Inferior parietal cortex (tissue), 1 donor: ENCODE measurements at regions not wholly inside any gene's neighbourhood (a gene's known extent, or its start where the extent isn't known, plus 50 kb on each side); places are given as distances from the start of the nearest gene placed in this dataset.
"Not testable (repeated sequence)": the region's sequence is repeated elsewhere in the genome, so short reads cannot be mapped to it uniquely, and the experiment has no call there.

Experiments
- DNase-seq: peaks from one replicate; pipeline ENCODE4 v3.0.0-alpha.2; 2016; ENCODE audit errors: extremely low spot score

DNA sequence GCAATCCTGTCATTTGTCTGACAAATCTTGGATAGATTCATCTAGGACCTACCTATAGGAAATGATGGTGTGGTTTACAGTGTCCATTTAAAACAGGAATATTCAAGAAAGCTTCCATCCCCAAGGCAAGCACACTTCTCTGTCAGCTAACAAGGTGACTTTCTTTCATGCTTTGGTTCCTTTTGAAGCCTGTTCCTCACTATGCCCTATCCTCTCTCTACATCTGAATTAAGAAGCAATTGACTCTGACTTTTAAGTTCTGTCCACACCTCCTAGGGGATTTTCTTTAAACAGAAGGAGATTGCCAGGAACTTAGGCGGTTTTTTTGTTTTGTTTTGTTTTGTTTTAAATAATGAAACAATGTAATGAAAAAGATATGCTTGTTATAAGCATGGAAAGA is 1181.4 kb upstream of the TENM3 start:
- no peak for DNase-seq

DNA sequence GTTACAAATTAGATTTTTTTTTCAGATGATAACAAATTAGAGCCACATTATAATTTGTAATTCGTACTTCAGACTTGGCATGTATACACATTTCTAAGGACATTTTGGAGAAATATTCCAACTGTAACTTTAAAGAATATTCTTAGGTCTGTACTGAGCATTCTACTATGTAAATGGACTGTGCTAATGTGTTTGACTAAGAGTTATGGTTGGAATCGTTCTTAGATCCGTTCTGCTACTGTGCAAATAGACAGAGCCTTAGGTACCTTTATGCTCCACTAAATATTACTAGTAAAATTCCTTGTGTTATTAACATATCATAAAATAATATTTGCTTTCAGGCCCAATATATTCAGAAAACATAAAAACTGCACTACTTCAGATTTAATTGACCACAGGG is 1180.0 kb upstream of the TENM3 start:
- no peak for DNase-seq

DNA sequence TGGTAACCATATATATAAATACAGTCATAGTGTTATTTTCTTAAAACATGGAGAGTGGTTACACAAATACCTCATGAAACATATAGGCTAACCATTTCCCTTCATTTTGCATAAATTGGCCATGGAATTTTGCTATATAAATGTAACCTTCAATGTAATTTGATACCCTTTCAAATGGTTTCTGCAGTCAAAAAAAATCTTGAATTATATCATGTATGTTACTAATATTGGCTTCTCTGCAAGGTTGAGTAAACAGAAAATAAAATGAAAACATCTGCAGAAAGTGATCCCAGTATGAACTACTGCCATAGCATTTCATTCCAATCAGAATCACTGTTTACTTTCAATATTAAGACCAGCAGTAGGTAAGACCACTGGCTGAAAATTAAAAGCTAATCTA is 1165.9 kb upstream of the TENM3 start:
- no peak for DNase-seq

- DNase-seq, result no peak
Measured at GRCh38 chr4:181078196-181078595, 1165.0 kb upstream of the TENM3 start.

GRCh38 chr4:181083757-181084361 is 1159.3 kb upstream of the TENM3 start:
- no peak for DNase-seq

- no peak for DNase-seq
Measured at GRCh38 chr4:181085557-181085956, 1157.6 kb upstream of the TENM3 start.

DNA sequence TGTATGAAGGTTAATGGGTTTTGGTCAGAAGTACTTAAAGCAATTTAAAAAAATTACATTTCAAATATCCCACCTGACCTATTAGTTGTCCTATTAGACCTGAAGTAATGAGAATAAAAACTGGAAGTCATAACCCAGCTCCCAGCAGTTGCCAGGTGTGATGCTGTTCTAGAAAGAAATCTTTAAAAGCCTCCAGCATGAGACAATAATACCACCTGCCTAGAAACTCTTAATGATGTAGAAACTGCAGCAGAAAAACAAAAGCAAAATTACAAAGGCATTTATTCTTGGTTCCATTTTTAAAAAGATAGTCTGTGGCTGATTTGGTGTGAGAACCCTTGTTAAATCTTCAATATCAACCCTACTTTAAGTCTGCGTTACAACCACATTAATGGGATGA is 1137.7 kb upstream of the TENM3 start:
- no peak for DNase-seq

GRCh38 chr4:181106398-181106797 is 1136.8 kb upstream of the TENM3 start:
- DNase-seq, result no peak

DNA sequence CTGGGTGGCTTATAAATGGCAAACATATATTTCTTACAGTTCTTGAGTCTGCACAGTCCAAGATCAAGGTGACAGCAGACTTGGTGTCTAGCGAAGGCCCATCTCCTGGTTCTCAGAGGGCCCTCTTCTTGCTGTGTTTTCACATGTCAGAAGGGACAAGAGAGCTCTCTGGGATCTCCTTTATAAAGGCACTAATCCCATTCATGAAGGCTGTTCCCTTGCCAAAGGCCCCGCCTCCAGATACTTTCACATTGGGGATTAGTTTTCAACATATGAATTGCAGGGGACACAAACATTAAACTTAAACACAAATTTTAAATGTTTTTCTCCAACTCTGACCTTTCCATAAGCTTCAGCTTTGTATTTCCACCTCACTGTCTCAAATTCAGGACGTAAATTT is 1135.0 kb upstream of the TENM3 start:
- DNase-seq, result no peak

GRCh38 chr4:181119186-181119585 is 1124.0 kb upstream of the TENM3 start:
- DNase-seq, result no peak

DNA sequence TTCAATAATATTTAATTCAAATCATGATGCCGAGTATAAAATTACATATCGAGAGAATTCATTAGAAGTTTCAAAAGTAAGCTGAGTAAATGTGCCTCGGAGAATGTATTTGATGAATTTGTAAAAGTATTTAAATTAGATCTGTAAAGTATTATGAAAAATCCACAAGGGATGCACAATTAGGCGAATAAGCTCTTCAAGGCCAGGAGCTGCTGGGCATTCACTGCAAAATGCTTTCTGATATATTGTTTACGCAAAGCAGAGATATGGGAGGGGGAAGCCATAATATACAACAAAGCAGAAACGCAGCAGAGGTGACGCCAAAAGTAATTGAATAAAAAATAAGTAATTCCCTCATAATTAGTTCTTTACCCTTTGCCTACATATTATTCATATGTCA is 1121.5 kb upstream of the TENM3 start:
- DNase-seq, result no peak

DNA sequence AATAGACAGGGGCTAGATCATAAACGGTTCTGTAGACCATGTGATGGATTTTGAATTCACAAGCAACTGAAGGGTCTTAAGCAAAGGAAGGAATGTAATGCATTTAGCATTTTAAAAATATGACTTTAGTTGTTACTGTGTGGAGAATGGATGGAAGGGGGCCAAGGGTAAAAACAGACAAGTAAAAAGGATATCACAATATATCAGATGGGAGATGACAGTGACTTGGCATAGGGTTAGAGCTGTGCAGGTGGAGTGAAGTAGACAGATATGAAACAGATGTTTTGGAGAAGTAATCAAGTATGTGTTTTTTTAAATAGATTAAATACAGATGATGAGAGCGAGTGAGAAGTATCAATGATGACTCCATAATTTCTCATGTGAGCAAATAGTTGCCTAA is 1116.0 kb upstream of the TENM3 start:
- DNase-seq, result no peak

GRCh38 chr4:181130317-181130716 is 1112.9 kb upstream of the TENM3 start:
- not testable (repeated sequence) for DNase-seq

GRCh38 chr4:181137351-181137750 is 1105.9 kb upstream of the TENM3 start:
- no peak for DNase-seq

GRCh38 chr4:181138116-181138515 is 1105.1 kb upstream of the TENM3 start:
- DNase-seq, result no peak

- DNase-seq, result no peak
Measured at GRCh38 chr4:181140037-181140603, 1103.1 kb upstream of the TENM3 start.

DNA sequence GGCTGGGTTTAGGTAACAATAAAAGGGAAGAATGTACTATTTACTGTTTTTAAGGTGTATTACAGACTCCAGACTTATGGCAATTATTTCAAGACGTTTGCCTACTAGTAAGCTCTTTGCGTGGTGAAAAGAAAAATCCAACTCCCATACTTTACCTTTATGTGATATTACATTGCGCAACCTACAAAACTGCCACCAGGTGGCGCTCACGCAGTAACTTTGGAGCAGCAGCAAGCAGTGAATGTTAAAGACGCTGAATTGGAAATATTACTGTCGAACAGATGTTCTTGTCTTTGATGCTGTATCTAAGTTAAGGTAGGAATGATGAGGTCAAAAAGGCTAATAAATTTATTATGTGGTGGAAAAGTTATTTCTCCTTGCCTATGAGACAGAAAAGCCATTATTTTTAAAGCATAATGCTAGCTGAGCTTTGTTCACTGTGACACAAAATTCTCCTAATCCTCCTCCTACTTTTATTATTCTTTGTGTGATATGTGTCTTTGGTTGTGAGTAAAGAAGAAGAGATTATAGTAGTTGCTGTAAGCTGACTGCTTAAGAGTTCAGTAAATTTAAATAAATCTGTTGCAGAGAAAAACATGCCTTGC is 1099.8 kb upstream of the TENM3 start:
- peak; percentile 95 for DNase-seq

DNA sequence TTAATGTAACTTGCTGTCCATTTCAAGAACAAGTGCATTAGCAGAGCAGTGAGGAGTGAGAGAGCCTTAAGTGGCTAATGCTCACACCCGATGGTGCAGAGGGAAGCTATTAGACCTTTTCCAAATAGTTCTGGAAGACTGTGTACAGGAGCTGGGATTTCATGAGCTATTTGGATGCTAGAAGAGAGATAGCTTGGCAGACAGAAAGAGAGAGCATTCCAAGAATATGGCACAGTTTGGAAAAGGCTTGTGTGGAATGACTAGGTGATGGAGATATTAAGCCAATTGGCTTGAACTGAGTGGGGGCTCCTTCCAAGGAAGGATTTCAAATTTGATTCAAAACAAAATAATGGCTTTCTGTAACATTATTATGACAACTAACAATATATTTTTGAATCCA is 1097.2 kb upstream of the TENM3 start:
- DNase-seq, result no peak

- no peak for DNase-seq
Measured at GRCh38 chr4:181147416-181147951, 1095.7 kb upstream of the TENM3 start.

GRCh38 chr4:181148470-181148869 is 1094.7 kb upstream of the TENM3 start:
- DNase-seq, result no peak

DNA sequence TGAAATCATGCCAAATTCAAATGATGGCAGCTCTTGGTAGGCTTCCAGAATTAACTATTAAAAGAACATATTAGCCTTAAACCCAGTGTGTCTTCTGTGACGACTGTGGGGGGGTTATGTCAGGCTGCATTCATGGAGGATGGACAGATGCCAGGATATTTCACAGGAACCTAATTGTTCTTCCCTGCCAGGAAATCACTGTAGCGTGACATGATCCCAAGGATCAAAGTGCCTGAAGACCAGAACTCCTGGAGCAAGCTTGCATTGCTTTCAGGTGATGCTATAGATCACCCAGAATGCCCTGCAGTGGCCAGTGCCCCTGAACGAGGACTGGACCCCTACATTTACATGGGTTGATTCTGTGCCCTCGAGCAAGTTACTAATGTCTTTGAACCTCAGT is 1093.0 kb upstream of the TENM3 start:
- no peak for DNase-seq

DNA sequence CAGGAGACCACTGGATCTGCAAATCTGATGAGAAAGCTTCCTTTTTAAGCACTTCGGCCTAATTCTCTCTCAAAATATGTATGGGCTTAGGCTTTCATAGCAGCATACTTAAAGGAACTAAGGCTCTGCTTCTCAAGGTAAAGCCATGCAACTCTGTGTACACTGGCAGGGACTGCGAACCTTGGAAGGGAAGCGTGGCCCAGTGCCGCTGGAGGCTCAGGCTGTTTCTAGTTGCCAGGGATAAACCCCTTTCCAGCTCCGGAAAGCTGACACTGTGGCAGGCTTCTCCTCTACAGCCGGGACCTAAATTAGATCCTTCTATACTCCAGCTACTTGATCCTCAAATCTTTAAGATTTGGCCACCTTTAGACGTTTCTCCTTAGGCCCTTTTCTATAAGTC is 1091.3 kb upstream of the TENM3 start:
- DNase-seq, result no peak

DNA sequence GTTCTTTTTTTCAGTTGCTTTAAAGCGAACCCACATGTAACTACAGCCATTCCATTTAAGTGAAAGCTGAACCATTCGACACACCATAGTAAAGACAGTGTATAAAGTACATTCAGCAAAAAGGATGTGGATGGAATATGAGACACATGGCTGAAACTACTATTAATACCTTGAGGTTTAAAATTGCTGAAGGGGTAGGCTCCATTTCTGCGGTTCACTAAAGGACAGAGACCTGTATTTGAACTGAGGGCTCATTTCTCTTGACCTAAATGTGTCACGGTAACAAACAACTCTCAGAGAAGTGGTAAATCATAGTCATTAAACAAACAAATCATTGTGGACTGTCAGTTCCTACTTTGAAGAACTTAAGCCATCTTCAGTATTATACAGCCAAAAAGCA is 1085.6 kb upstream of the TENM3 start:
- DNase-seq, result no peak
